Trophoblast cell (in vitro differentiated cells and primary cell): ENCODE measurements at regions not wholly inside any gene's neighbourhood (a gene's known extent, or its start where the extent isn't known, plus 50 kb on each side); places are given as distances from the start of the nearest gene placed in this dataset.
"Not testable (repeated sequence)": the region's sequence is repeated elsewhere in the genome, so short reads cannot be mapped to it uniquely, and the experiment has no call there.

Experiments used
- DNase-seq, 2 donors: peaks; one replicate each; pipeline ENCODE4 v3.0.0-alpha.2; 2016
- H2AFZ ChIP-seq: 2 replicates; pipeline ENCODE4 v1.6.1; 2013; ENCODE audit warnings: low read length, moderate library complexity, mild to moderate bottlenecking; ENCODE audit not compliant: insufficient read depth, poor library complexity
- H2AK5ac ChIP-seq: 2 replicates; pipeline ENCODE4 v1.6.1; 2013; ENCODE audit warnings: mild to moderate bottlenecking, low read length
- H2BK120ac ChIP-seq: 2 replicates; pipeline ENCODE4 v1.6.1; 2013; ENCODE audit warnings: low read length, mild to moderate bottlenecking, moderate library complexity; ENCODE audit not compliant: insufficient read depth, poor library complexity
- H2BK12ac ChIP-seq: 2 replicates; pipeline ENCODE4 v1.6.1; 2013; ENCODE audit warnings: mild to moderate bottlenecking, low read length, moderate library complexity
- H2BK5ac ChIP-seq: 2 replicates; pipeline ENCODE4 v1.6.1; 2013; ENCODE audit warnings: low read length, low read depth, moderate library complexity, mild to moderate bottlenecking; ENCODE audit not compliant: poor library complexity
- H3K14ac ChIP-seq: 2 replicates; pipeline ENCODE4 v1.6.1; 2013; ENCODE audit warnings: mild to moderate bottlenecking, low read length
- H3K18ac ChIP-seq: 2 replicates; pipeline ENCODE4 v1.6.1; 2013; ENCODE audit warnings: mild to moderate bottlenecking, low read length
- H3K23ac ChIP-seq: 2 replicates; pipeline ENCODE4 v1.6.1; 2013; ENCODE audit warnings: low read length
- H3K27ac ChIP-seq: 2 replicates; pipeline ENCODE4 v1.5.1; 2013; ENCODE audit warnings: low read depth, mild to moderate bottlenecking, inconsistent platforms, low read length, moderate library complexity
- H3K27me3 ChIP-seq: 2 replicates; pipeline ENCODE4 v1.6.1; 2013; ENCODE audit warnings: inconsistent platforms, mild to moderate bottlenecking, low read length, moderate library complexity; ENCODE audit not compliant: insufficient read depth
- H3K36me3 ChIP-seq, 2 experiments: 1 replicate in 1 of 2; 2 replicates in 1 of 2; pipeline ENCODE4 v1.6.1; 2013; ENCODE audit warnings: low read length in 2 of 2, mild to moderate bottlenecking in 2 of 2, moderate library complexity in 1 of 2; ENCODE audit not compliant: insufficient read depth in 2 of 2, control insufficient read depth in 1 of 2
- H3K4ac ChIP-seq: 2 replicates; pipeline ENCODE4 v1.6.1; 2013; ENCODE audit warnings: low read depth, mild to moderate bottlenecking, low read length, moderate library complexity
- H3K4me1 ChIP-seq, 2 experiments: 1 replicate in 1 of 2; 2 replicates in 1 of 2; pipeline ENCODE4 v1.6.1; 2013; ENCODE audit warnings: low read length in 2 of 2, mild to moderate bottlenecking in 2 of 2, moderate library complexity in 1 of 2; ENCODE audit not compliant: insufficient read depth in 2 of 2, control insufficient read depth in 1 of 2
- H3K4me2 ChIP-seq: 2 replicates; pipeline ENCODE4 v1.6.1; 2013; ENCODE audit warnings: inconsistent platforms, mild to moderate bottlenecking, low read length, moderate library complexity
- H3K4me3 ChIP-seq: 2 replicates; pipeline ENCODE4 v1.5.1; 2013; ENCODE audit warnings: mild to moderate bottlenecking, low read depth, low read length, inconsistent platforms
- H3K79me1 ChIP-seq: one replicate; pipeline ENCODE4 v1.6.1; 2013; ENCODE audit warnings: low read length
- H3K79me2 ChIP-seq: 2 replicates; pipeline ENCODE4 v1.6.1; 2013; ENCODE audit warnings: low read length, mild to moderate bottlenecking; ENCODE audit not compliant: control insufficient read depth, insufficient read depth, poor library complexity
- H3K9ac ChIP-seq: 2 replicates; pipeline ENCODE4 v1.6.1; 2013; ENCODE audit warnings: mild to moderate bottlenecking, low read length
- H3K9me3 ChIP-seq: 2 replicates; pipeline ENCODE4 v1.6.1; 2013; ENCODE audit warnings: low read depth, mild to moderate bottlenecking, control low read depth, inconsistent platforms, low read length; ENCODE audit not compliant: insufficient read depth
- H4K12ac ChIP-seq: 2 replicates; pipeline ENCODE4 v1.6.1; 2013; ENCODE audit warnings: low read depth, mild to moderate bottlenecking, low read length, moderate library complexity
- H4K8ac ChIP-seq: 2 replicates; pipeline ENCODE4 v1.6.1; 2013; ENCODE audit warnings: low read depth, mild to moderate bottlenecking, low read length, moderate library complexity
- H4K91ac ChIP-seq: one replicate; pipeline ENCODE4 v1.6.1; 2013; ENCODE audit warnings: low read depth, mild to moderate bottlenecking, low read length, moderate library complexity
- WGBS: extraction: QIAGEN DNeasy Blood & Tissue Kit; methylation state at CpG from one replicate; pipeline ENCODE4 v1.1.7; 2013; ENCODE audit warnings: missing lambda C conversion rate; ENCODE audit not compliant: insufficient read length, insufficient coverage; ENCODE audit errors: extremely low coverage; 5-methylcytosine and 5-hydroxymethylcytosine counted together

DNA sequence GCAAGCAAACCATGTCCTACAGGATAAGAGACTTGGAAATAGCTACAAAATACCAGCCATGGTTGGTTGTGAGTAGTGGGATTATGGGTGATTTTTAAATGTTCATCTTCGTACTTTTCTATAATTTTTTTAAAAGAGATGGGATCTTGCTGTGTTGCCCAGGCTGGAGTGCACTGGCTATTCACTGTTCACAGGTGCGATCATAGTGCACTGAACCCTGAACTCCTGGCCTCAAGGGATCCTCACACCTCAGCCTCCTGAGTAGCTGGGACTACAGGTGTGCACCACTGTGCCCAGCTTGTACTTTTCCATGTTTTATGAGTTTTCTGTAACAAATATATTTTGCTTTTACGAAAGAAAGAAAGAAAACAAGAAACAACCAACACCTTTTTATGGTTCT is 224.2 kb downstream of the FOXD2 start:
- H2BK5ac ChIP-seq, result no peak overlapping the region
- H3K79me2 ChIP-seq, result no peaks in the 10 kb centered on the region
- H2AFZ ChIP-seq, result no peak overlapping the region
- no peak overlapping the region for H2BK12ac ChIP-seq
- no peak overlapping the region for H3K18ac ChIP-seq
- no peak overlapping the region for H2AK5ac ChIP-seq
- no peak overlapping the region for H3K14ac ChIP-seq
- no peak overlapping the region for H4K12ac ChIP-seq
- H3K23ac ChIP-seq, result no peak overlapping the region
- H3K4ac ChIP-seq, result no peak overlapping the region
- no peak for DNase-seq
- H4K8ac ChIP-seq, result no peak overlapping the region
- no peaks in the 10 kb centered on the region for H3K4me1 ChIP-seq
- H3K4me3 ChIP-seq, result no peak overlapping the region
- H3K9ac ChIP-seq, result no peak overlapping the region
- H3K36me3 ChIP-seq, result no peaks in the 10 kb centered on the region
- no peak overlapping the region for H2BK120ac ChIP-seq
- no peaks in the 10 kb centered on the region for H3K9me3 ChIP-seq
- H3K27ac ChIP-seq, result no peak overlapping the region
- H4K91ac ChIP-seq, result no peak overlapping the region
- no peaks in the 10 kb centered on the region for H3K79me1 ChIP-seq
- no peaks in the 10 kb centered on the region for H3K27me3 ChIP-seq
- H3K4me2 ChIP-seq, result no peak overlapping the region
- no CpG with 5 or more reads among the region's 3 CpGs for WGBS

GRCh38 chr1:47663286-47663685 is 225.4 kb downstream of the FOXD2 start:
- H3K23ac ChIP-seq, result no peak overlapping the region
- H2AK5ac ChIP-seq, result no peak overlapping the region
- no peak overlapping the region for H2BK120ac ChIP-seq
- no peak overlapping the region for H4K8ac ChIP-seq
- H3K14ac ChIP-seq, result no peak overlapping the region
- H3K18ac ChIP-seq, result no peak overlapping the region
- no peaks in the 10 kb centered on the region for H3K79me2 ChIP-seq
- no peak overlapping the region for H2BK5ac ChIP-seq
- no peak overlapping the region for H4K12ac ChIP-seq
- no CpG with 5 or more reads among the region's 6 CpGs for WGBS
- no peak overlapping the region for H3K9ac ChIP-seq
- no peaks in the 10 kb centered on the region for H3K36me3 ChIP-seq
- DNase-seq, result no peak
- H2BK12ac ChIP-seq, result no peak overlapping the region
- H3K4ac ChIP-seq, result no peak overlapping the region
- no peak overlapping the region for H3K4me2 ChIP-seq
- H3K9me3 ChIP-seq, result no peaks in the 10 kb centered on the region
- no peak overlapping the region for H3K4me3 ChIP-seq
- no peaks in the 10 kb centered on the region for H3K79me1 ChIP-seq
- H2AFZ ChIP-seq, result no peak overlapping the region
- H3K27me3 ChIP-seq, result no peaks in the 10 kb centered on the region
- no peaks in the 10 kb centered on the region for H3K4me1 ChIP-seq
- H3K27ac ChIP-seq, result no peak overlapping the region
- H4K91ac ChIP-seq, result no peak overlapping the region

GRCh38 chr1:47664356-47664755 is 226.5 kb downstream of the FOXD2 start:
- Histone ChIP-seq H3K18ac (no peak overlapping the region), H3K36me3 (no peaks in the 10 kb centered on the region), H3K14ac (no peak overlapping the region), H3K27ac (no peak overlapping the region), H3K4ac (no peak overlapping the region), H4K8ac (no peak overlapping the region), H2BK12ac (no peak overlapping the region), H3K79me1 (no peaks in the 10 kb centered on the region), H3K4me2 (no peak overlapping the region), H4K91ac (no peak overlapping the region), H4K12ac (no peak overlapping the region), H3K23ac (no peak overlapping the region), H2AK5ac (no peak overlapping the region), H3K79me2 (no peaks in the 10 kb centered on the region), H2BK120ac (no peak overlapping the region), H3K27me3 (no peaks in the 10 kb centered on the region), H3K4me1 (no peaks in the 10 kb centered on the region), H3K4me3 (no peak overlapping the region), H2BK5ac (no peak overlapping the region), H3K9ac (peak overlapping the region; percentile 19), H2AFZ (no peak overlapping the region), H3K9me3 (no peaks in the 10 kb centered on the region)
- DNase-seq, result no peak
- no CpG with 5 or more reads among the region's 4 CpGs for WGBS

DNA sequence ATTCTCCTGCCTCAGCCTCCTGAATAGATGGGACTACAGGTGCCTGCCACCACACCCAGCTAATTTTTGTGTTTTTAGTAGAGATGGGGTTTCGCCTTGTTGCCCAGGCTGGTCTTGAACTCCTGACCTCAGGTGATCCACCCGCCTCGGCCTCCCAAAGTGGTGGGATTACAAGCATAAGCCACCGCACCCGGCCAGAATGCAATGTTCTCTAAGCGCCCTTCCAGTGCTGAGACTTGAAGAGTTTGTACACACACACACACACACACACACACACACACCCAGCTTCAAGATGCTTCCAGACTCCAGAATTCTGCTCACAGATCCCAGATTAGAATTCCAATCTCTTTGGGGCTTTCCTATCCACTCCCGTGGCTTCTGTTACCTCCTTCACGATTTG is 227.1 kb downstream of the FOXD2 start:
- not testable (repeated sequence) for H2AFZ ChIP-seq, H3K9me3 ChIP-seq, H3K36me3 ChIP-seq, H3K9ac ChIP-seq, H2BK120ac ChIP-seq, DNase-seq, H3K18ac ChIP-seq, H4K8ac ChIP-seq, H2BK5ac ChIP-seq, H3K79me1 ChIP-seq, H3K27me3 ChIP-seq, H3K4me2 ChIP-seq, H3K4ac ChIP-seq, H2AK5ac ChIP-seq, H3K79me2 ChIP-seq, H3K4me1 ChIP-seq, H3K4me3 ChIP-seq, H3K27ac ChIP-seq, H2BK12ac ChIP-seq, H4K12ac ChIP-seq, H4K91ac ChIP-seq, H3K23ac ChIP-seq, H3K14ac ChIP-seq
- no CpG with 5 or more reads among the region's 8 CpGs for whole genome bisulfite sequencing
